Central memory CD4-positive, alpha-beta T cell (primary cell): ENCODE measurements at regions not wholly inside any gene's neighbourhood (a gene's known extent, or its start where the extent isn't known, plus 50 kb on each side); places are given as distances from the start of the nearest gene placed in this dataset.

ENCODE experiments used
- DNase-seq: peaks from one replicate; pipeline ENCODE4 v3.0.0; 2022

GRCh38 chr22:27635435-27635834, 166.1 kb downstream of the MN1 start:
- DNase-seq, result no peak

GRCh38 chr22:27635852-27636251, 165.7 kb downstream of the MN1 start:
- no peak for DNase-seq

- DNase-seq, result no peak
These were observed 164.6 kb downstream of the MN1 start for GRCh38 chr22:27636716-27637508.

DNA sequence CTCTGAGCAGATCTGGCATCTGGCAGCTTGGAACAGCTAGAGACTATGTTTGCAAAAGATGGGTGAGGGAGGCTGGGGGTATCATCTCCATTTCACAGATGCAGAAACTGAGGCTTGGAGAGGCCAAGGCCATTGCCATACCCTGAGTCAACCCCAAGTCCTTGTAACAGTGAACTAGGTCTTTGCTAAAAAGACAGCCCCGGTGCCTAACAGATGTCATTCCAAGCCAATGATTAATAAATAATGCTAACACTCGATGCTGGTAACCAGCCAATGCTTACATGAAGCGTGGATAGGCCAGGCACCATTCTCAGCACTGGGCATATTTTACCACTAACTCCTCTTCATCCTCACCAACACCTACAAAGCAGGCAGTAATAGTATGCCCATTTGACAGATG, 164.0 kb downstream of the MN1 start:
- DNase-seq, result no peak

DNA sequence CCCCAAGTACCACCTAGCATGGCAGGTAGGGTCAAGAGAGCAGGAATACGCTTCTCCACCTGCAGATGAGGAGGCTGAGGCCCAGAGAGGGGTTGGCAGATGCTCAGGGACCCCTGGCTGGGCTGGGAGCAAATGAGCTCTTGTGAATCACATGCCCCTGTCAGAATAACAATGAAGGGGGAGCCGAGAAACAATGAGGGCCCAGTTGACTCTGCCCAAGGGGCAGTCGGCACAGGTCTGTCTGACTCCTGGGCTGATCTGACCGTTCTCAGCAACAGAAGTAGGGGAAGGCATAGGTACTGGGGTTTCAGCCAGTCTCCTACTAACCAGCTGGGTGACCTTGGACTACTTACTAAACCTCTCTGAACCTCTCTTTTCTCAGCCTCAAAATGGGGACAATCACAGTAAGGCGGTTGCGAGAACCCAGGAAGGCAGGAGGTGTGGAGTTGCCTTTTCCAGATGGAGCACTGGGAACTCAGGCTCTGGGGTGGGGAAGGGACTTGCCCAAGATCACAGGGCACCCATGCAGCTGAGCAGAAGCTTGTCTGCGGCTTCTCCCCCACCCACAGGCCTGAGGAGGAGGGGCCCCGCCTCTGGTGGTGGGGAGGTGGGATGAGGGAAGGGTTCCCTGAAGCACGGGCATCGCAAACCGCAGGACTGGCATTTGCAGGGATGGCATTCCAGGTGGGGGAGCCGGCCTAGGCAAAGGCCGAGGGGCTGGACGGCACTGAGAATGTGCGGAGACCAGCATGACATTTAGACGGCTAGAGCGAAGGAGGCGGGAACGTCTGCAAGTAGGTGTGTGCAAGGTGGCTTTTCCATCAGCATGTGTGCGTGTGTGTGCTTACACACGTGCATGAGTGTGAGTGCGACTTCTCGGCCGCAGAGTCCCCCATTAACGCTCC, 163.0 kb downstream of the MN1 start:
- no peak for DNase-seq

- DNase-seq, result no peak
These were observed 162.1 kb downstream of the MN1 start for GRCh38 chr22:27639248-27640086.

- DNase-seq, result no peak
These were observed 160.3 kb downstream of the MN1 start for GRCh38 chr22:27641049-27641795.

- DNase-seq, result no peak
These were observed 159.3 kb downstream of the MN1 start for GRCh38 chr22:27642104-27642800.

DNA sequence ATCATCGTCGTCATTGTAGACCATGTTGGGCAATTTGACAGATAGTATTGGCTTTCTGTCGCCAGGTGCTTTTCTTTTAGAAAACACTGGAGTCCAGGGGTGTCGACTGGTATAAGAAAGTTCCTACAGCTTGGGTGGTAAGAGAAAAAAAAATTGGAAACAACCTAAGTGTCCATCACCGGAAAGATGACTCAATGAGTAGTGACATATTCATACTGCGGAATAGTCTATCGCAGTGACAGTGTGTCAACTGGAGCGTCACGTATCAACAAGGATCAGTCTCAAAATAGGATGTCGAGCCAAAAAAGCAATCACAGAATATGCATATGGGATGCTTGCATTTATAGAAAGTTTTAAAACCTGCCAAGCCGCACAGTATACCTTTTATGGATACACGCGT, 157.6 kb downstream of the MN1 start:
- DNase-seq, result no peak

- DNase-seq, result no peak
These were observed 157.0 kb downstream of the MN1 start for GRCh38 chr22:27644566-27644965.

GRCh38 chr22:27647540-27647939, 154.0 kb downstream of the MN1 start:
- no peak for DNase-seq

DNA sequence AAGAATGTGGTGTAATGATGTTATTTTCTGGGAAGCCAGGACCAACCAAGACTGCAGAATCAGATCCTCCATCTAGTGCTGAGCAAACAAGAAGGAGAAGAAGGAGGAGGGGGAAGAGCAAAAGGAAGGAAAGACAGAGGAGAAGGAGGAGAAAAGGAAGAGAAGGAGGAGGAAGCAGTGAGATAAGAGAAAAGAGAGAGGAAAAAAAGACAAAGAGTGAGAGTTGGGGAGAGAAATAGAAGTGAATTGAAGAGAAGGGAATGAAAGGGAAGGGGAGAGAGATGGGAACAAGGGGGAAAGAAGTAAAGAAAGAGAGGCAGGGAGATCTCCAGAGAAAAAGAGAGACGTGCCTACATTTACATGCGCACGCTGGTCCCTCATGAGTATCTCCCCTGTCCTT, 153.5 kb downstream of the MN1 start:
- no peak for DNase-seq

DNA sequence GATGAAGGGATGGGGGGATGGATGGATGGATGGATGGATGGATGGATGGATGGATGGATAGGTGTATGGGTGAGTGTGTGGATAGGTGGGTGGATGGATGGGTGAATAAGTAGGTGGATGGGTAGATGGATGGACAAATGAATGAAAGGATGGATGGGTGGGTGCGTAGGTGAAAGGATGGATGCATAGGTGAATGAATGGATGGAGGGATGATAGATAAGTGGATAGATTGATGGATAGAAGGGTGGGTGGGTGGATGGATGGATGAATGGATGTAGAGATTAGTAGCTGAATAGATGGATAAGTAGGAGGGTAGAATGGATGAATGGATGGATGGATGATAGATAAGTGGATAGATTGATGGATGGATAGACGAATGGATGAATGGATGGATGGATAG, 152.7 kb downstream of the MN1 start:
- no peak for DNase-seq

DNA sequence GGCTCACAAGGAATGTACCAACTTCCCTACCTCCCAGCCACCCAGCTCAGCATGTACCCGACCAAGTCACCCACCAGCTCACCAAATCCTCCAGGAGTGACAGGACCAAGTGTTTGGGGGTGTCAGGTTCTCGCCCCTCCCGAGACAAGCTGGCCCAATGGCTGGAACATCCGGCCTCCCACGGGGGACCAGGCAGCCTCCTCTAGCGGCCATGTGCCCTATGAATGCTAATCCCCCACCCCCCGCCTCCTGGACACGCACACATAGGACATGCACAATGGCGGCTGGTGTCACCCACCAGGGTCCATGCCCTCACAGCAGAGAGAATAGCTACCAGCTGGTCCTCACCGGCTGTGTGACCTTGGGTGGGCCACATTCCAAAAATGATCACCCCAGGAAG, 151.0 kb downstream of the MN1 start:
- no peak for DNase-seq

GRCh38 chr22:27650985-27651384, 150.6 kb downstream of the MN1 start:
- DNase-seq, result no peak

DNA sequence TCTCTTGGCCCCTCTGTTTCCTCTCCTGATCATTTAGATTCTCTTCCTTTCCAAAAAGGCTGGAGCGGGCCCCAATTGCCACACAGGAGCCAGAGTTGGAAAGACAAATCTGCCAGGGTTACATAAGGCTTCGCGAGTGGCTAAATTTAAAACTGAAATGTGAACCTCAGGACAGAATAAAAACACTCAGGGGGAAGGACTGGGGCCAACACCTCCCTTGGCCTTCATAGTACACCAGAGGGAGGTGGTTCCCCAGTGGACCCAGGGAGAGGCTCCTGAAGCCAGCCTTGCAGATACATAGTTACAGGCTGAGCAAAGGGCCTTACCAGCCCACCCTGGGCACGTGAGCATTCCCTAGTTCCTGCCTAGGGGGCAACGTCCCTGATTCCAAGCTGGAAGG, 150.1 kb downstream of the MN1 start:
- no peak for DNase-seq

- no peak for DNase-seq
These were observed 146.8 kb downstream of the MN1 start for GRCh38 chr22:27654546-27655445.

GRCh38 chr22:27655582-27656185, 145.9 kb downstream of the MN1 start:
- no peak for DNase-seq

DNA sequence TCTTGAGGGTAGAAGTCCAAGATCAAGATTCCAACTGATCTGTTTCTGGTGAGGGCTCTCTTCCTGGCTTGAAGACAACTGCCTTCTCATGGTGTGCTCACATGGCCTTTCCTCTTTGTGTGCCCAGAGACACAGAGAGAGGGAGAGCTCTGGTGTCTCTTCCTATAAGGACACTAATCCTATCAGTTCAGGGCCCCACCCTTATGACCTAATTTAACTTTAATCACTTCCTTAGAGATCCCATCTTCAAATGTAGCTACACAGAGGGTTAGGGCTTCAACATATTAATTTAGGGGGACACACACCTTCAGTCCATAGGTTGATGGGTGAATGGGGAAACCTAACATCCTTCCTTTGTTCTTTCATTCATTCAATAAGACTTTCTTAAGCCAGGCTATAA, 144.6 kb downstream of the MN1 start:
- no peak for DNase-seq

DNA sequence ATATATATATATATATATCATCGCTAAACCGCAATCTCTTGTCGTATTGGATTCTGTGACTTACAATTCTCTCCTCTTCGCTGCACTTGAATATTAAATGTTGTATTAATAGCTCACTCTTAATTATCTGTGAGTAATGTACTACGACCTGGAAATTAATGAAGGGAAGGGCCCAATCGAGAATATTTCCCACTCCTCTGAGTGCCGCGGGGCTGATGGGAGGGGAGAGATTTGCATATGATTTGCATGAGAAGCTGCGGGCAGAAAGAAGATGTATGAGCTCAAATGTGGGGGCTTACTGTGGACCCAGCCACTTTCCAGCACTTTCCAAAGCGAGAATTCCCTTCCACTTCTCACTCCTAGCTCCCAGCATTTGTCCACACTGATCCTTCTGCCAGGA, 141.2 kb downstream of the MN1 start:
- no peak for DNase-seq
